ENCODE measurements at regions not wholly inside any gene's neighbourhood (a gene's known extent, or its start where the extent isn't known, plus 50 kb on each side); places are given as distances from the start of the nearest gene placed in this dataset.

GRCh38 chr6:91386204-91386603 lies 799.3 kb upstream of the MAP3K7 start:
- intact Hi-C loops (cut with micrococcal nuclease; ENCODE audit: unreplicated experiment) = no loop called here
- Histone ChIP-seq H2AFZ (no peak overlapping the region), H3K4me2 (no peak overlapping the region), H3K9me3 (ENCODE audit: insufficient read depth, low read depth) (no peaks in the 10 kb centered on the region), H3K27ac (no peak overlapping the region), H3K36me3 (ENCODE audit: low read depth) (no peaks in the 10 kb centered on the region), H3K79me2 (ENCODE audit: low read depth) (no peaks in the 10 kb centered on the region), H3K4me3 (no peak overlapping the region), H4K20me1 (ENCODE audit: insufficient read depth) (no peaks in the 10 kb centered on the region), H3K4me1 (replicated peaks; ENCODE audit: insufficient read depth) (no peaks in the 10 kb centered on the region), H3F3A (ENCODE audit: insufficient read depth, low read depth) (no peaks in the 10 kb centered on the region), H3K27me3 (ENCODE audit: insufficient read depth, low read depth) (no peaks in the 10 kb centered on the region), H3K9me2 (ENCODE audit: insufficient read depth) (no peaks in the 10 kb centered on the region)
- ChIA-PET CTCF (no interaction called here), POLR2A (ENCODE audit: unreplicated experiment) (no interaction called here)
- no TSS peak for BruUV-seq (replicated peaks)
- DNase-seq = no peak
- no peak for TF ChIP-seq EZH2 (IDR thresholded peaks at IDR 0.05; ENCODE audit: low read depth)
- TF ChIP-seq CTCF (conservative IDR thresholded peaks at IDR 0.05) = no peak

DNA sequence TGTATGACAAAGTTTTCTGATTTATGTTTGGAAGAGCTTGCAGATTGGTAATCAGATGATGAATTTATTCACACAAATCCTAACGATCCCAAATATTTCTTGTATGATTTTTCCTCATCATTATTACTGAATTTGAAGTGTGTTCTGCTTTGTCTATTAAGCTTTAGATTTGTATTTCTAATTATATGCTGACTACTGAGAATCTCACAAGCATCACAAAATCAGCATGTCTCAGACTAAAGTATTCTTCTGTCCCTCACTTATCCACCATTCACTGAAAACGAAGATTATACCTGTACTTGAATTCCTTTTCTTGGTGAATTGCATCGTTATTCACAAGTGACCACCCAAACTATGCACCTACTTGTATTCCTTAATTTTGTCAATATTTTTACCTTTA lies 796.3 kb upstream of the MAP3K7 start:
- Histone ChIP-seq H3K4me2 (no peak overlapping the region), H3K4me3 (no peak overlapping the region), H3K27me3 (ENCODE audit: insufficient read depth, low read depth) (no peaks in the 10 kb centered on the region), H3K9me2 (ENCODE audit: insufficient read depth) (no peaks in the 10 kb centered on the region), H3K79me2 (ENCODE audit: low read depth) (no peaks in the 10 kb centered on the region), H3K4me1 (replicated peaks; ENCODE audit: insufficient read depth) (no peaks in the 10 kb centered on the region), H3K36me3 (ENCODE audit: low read depth) (no peaks in the 10 kb centered on the region), H4K20me1 (ENCODE audit: insufficient read depth) (no peaks in the 10 kb centered on the region), H3K9me3 (ENCODE audit: insufficient read depth, low read depth) (no peaks in the 10 kb centered on the region), H3F3A (ENCODE audit: insufficient read depth, low read depth) (no peaks in the 10 kb centered on the region), H2AFZ (no peak overlapping the region), H3K27ac (no peak overlapping the region)
- intact Hi-C loops (cut with micrococcal nuclease; ENCODE audit: unreplicated experiment) = no loop called here
- BruUV-seq (replicated peaks) = no TSS peak
- TF ChIP-seq CTCF (conservative IDR thresholded peaks at IDR 0.05) (no peak), EZH2 (IDR thresholded peaks at IDR 0.05; ENCODE audit: low read depth) (no peak)
- no peak for DNase-seq
- ChIA-PET POLR2A (ENCODE audit: unreplicated experiment) (no interaction called here), CTCF (no interaction called here)

GRCh38 chr6:91376686-91377085 lies 789.8 kb upstream of the MAP3K7 start:
- intact Hi-C loops (cut with micrococcal nuclease; ENCODE audit: unreplicated experiment) = no loop called here
- no peak for TF ChIP-seq CTCF (conservative IDR thresholded peaks at IDR 0.05)
- TF ChIP-seq EZH2 (IDR thresholded peaks at IDR 0.05; ENCODE audit: low read depth) = no peak
- H3K27ac ChIP-seq = no peak overlapping the region
- ChIA-PET CTCF (no interaction called here), POLR2A (ENCODE audit: unreplicated experiment) (interaction anchor here (0.7 kb wide), 1 partner anchor 32 kb away, joined by 3 read pairs; no protein-coding TSS in a partner anchor)
- H3K36me3 ChIP-seq (ENCODE audit: low read depth) = no peaks in the 10 kb centered on the region
- no TSS peak for BruUV-seq (replicated peaks)
- no peaks in the 10 kb centered on the region for H3K4me1 ChIP-seq (replicated peaks; ENCODE audit: insufficient read depth)
- no peak overlapping the region for H3K4me2 ChIP-seq
- H2AFZ ChIP-seq = no peak overlapping the region
- no peaks in the 10 kb centered on the region for H3K27me3 ChIP-seq (ENCODE audit: insufficient read depth, low read depth)
- DNase-seq = peak in 1 of 2 experiments; percentile 64
- no peaks in the 10 kb centered on the region for H3K9me3 ChIP-seq (ENCODE audit: insufficient read depth, low read depth)
- no peaks in the 10 kb centered on the region for H3K9me2 ChIP-seq (ENCODE audit: insufficient read depth)
- no peaks in the 10 kb centered on the region for H3F3A ChIP-seq (ENCODE audit: insufficient read depth, low read depth)
- no peak overlapping the region for H3K4me3 ChIP-seq
- H4K20me1 ChIP-seq (ENCODE audit: insufficient read depth) = no peaks in the 10 kb centered on the region
- no peaks in the 10 kb centered on the region for H3K79me2 ChIP-seq (ENCODE audit: low read depth)
